Islet of Langerhans (tissue), 1 donor: ENCODE measurements at regions not wholly inside any gene's neighbourhood (a gene's known extent, or its start where the extent isn't known, plus 50 kb on each side); places are given as distances from the start of the nearest gene placed in this dataset.
A peak's percentile ranks its signal among the peaks of the same experiment; 100 is the strongest.

Experiments
- FAIRE-seq: peaks from one replicate; lab custom pipeline; 2011; peaks lifted over from hg19 to GRCh38; lab: Jason Lieb, UNC

- no peak for FAIRE-seq
Measured at GRCh38 chr1:82245345-82246014, 444.7 kb downstream of the ADGRL2 start.

- no peak for FAIRE-seq
Measured at GRCh38 chr1:82240571-82240970, 439.8 kb downstream of the ADGRL2 start.

GRCh38 chr1:82230667-82231066 lies 429.9 kb downstream of the ADGRL2 start:
- no peak for FAIRE-seq

GRCh38 chr1:82227306-82228095 lies 426.8 kb downstream of the ADGRL2 start:
- FAIRE-seq = no peak

- no peak for FAIRE-seq
Measured at GRCh38 chr1:82226186-82226505, 425.4 kb downstream of the ADGRL2 start.

GRCh38 chr1:82225421-82226185 lies 424.9 kb downstream of the ADGRL2 start:
- FAIRE-seq = no peak

GRCh38 chr1:82223091-82223490 lies 422.4 kb downstream of the ADGRL2 start:
- FAIRE-seq = no peak

- FAIRE-seq = no peak
Measured at GRCh38 chr1:82221721-82222120, 421.0 kb downstream of the ADGRL2 start.

GRCh38 chr1:82220754-82221153 lies 420.0 kb downstream of the ADGRL2 start:
- FAIRE-seq = no peak

GRCh38 chr1:82219841-82220240 lies 419.1 kb downstream of the ADGRL2 start:
- FAIRE-seq = no peak

GRCh38 chr1:82218846-82219245 lies 418.1 kb downstream of the ADGRL2 start:
- no peak for FAIRE-seq

GRCh38 chr1:82215853-82216175 lies 415.1 kb downstream of the ADGRL2 start:
- FAIRE-seq = no peak

GRCh38 chr1:82215056-82215852 lies 414.5 kb downstream of the ADGRL2 start:
- no peak for FAIRE-seq

GRCh38 chr1:82214606-82215005 lies 413.9 kb downstream of the ADGRL2 start:
- FAIRE-seq = no peak

- FAIRE-seq = no peak
Measured at GRCh38 chr1:82197606-82198005, 396.9 kb downstream of the ADGRL2 start.

- FAIRE-seq = no peak
Measured at GRCh38 chr1:82195245-82195644, 394.5 kb downstream of the ADGRL2 start.

- FAIRE-seq = no peak
Measured at GRCh38 chr1:82185084-82185483, 384.4 kb downstream of the ADGRL2 start.

GRCh38 chr1:82181846-82182245 lies 381.1 kb downstream of the ADGRL2 start:
- no peak for FAIRE-seq

- peak; percentile 86 for FAIRE-seq
Measured at GRCh38 chr1:82179131-82179530, 378.4 kb downstream of the ADGRL2 start.

GRCh38 chr1:82177192-82177591 lies 376.5 kb downstream of the ADGRL2 start:
- no peak for FAIRE-seq

GRCh38 chr1:82171955-82172354 lies 371.2 kb downstream of the ADGRL2 start:
- no peak for FAIRE-seq

- no peak for FAIRE-seq
Measured at GRCh38 chr1:82168482-82168881, 367.7 kb downstream of the ADGRL2 start.

GRCh38 chr1:82165304-82165703 lies 364.6 kb downstream of the ADGRL2 start:
- FAIRE-seq = no peak
